HG02759 (cell line): ENCODE measurements at regions not wholly inside any gene's neighbourhood (a gene's known extent, or its start where the extent isn't known, plus 50 kb on each side); places are given as distances from the start of the nearest gene placed in this dataset.

ENCODE experiments used
- ATAC-seq: cut with Tn5 transposase; IDR thresholded peaks from one replicate; pipeline ENCODE4 v1.9.1; 2021; ENCODE audit warnings: mild to moderate bottlenecking, moderate library complexity; ENCODE audit not compliant: unreplicated experiment

DNA sequence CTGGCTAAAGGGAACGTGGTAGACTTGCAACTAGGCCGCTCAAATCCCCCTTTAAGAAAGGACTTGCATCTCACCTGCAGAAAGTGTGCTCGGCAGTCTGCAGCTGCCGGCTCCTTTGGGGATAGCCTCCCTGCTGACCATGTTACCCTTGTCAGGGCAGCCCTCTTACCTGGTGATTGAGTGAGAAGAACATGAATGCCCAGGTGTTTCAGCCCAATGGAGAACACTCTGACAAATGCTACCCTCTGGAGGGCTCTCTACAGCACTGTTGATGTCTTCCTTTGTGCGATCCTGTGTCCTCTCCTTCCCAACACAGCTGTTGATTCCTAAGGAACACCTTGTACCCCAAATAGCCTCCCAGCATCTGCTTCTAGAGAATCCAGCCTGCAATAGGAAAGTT is 178.7 kb upstream of the LDB2 start:
- ATAC-seq, result no peak

DNA sequence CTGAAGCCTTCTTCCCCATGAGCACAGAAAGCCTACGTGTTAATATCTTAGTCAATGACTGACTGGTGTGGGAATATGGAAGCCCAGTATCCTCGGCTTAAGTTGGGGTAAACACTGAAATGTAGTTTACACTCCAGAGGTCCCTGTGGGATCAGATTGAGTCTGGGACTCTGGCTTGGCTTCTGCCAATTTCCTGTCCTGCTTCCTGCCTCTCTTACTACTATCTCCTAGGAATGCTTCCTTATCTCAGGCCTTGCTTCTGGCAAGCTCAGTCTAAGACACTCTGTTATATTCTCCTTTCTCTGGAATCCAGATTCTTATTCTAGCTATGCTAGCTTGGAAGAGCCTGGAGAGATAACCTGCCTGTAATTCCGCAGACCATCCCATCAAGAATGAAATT is 174.0 kb upstream of the LDB2 start:
- no peak for ATAC-seq

DNA sequence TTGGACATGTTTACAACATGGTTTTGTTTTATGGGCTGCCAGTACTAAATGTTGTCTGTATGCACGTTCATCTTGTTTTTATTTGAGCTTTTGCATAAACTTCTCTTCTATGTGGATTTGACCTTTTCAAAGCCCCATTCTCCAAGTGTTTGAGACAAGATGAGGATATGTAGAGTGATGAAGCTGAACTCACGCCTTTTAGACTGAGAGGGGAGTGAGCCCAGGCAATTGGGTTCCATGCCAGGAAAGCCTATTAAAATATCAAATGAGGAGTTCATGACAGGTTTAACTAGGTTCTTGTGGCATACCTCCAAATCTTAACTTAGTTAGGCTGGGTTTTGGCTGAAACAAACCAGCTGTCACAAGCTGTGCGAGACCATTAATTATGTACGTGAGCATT is 170.4 kb upstream of the LDB2 start:
- no peak for ATAC-seq

GRCh38 chr4:17068392-17068791 is 169.9 kb upstream of the LDB2 start:
- no peak for ATAC-seq

GRCh38 chr4:17066972-17067371 is 168.5 kb upstream of the LDB2 start:
- ATAC-seq, result no peak

GRCh38 chr4:17066236-17066635 is 167.8 kb upstream of the LDB2 start:
- ATAC-seq, result no peak

DNA sequence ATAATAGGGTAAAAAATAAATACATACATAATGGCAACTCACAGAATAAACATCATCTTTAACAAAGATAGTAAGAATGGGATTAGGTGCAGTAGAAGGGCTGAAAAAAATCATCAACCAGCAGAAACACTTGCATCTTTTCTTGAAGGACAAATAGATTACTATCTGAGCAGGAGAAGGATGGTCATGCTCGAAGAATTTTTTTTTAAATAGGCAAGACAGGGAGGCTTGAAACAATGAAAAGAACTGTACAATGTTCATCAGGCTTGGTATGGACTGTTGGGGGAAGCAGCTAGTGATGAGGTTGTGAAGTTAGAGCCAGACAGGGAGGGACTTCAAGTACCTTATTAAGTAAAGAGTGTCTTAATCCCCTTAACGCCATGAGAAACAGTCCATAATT is 167.4 kb upstream of the LDB2 start:
- no peak for ATAC-seq

DNA sequence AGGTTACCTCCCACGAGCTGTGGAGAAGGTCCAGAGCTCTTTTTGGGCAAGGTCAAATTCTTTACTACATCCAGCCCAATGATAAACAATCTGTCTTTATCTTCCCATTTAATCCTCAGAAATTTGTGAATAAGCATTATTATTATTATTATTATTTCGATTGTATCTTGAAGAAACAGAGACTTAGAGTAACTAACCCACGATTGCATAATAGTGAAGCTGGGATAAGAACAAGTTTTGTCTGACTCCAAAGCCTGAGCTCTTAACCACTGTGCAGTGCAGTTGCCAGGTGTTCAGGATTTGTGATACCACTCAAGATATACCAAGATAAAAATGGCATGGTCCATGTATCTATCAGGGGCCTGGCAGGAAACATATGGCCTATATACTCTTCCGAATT is 166.5 kb upstream of the LDB2 start:
- ATAC-seq, result no peak

DNA sequence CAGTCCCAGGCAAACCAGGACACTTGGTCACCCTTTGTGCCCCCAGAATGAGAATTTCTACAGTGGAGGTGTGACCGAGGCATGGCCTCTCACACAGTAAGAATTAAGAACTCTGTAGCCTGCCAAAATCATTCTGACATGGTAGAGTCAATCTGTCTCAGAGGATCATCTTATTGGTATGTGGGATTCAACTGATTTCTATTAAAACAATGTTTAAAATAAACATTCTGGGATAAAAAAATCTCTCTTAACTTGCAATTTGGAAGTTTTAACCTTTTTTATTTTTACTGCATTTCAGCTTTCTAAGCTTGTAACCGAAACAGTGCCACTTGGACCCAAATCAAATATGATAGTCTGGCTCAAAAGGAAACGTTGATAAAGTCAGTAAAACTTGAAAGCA is 165.4 kb upstream of the LDB2 start:
- ATAC-seq, result no peak

GRCh38 chr4:17060230-17060629 is 161.8 kb upstream of the LDB2 start:
- no peak for ATAC-seq

GRCh38 chr4:17058916-17059741 is 160.7 kb upstream of the LDB2 start:
- no peak for ATAC-seq

DNA sequence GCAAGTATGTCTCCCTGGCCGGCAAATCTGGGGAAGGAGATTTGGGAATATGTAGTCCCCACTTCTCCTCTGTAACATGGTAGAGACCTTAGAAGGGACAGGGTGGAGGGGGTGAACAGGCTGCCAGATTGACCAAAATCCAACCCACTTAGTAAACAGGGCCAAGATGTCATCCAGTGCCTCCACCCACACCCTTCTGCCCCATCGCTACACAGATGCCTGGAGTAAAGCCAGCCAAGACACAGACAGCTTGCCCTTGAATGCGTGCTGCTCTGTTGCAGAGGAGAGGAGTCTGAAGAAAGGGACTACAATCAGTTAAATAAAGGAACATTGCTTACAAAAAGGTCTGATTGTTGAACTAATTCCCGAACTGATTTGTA is 160.1 kb upstream of the LDB2 start:
- no peak for ATAC-seq

DNA sequence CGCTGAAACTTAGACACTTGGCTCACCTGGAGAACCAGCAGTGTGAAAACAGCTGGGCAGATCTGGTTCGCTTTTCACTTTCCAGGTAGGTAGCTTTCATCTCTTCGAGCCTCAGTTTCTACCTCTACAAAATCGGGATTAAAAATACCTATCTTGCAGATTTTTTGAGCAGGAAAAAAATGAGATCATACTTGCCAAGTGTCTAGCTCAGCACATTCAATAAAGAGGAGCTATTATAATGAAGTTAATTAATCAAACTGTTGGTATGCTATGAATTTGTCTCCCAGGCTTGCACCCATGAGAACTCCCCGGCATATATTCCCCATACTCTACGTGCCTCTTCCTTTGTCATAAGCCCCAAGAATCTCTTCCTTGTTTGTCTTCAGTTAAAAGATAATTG is 158.6 kb upstream of the LDB2 start:
- no peak for ATAC-seq

DNA sequence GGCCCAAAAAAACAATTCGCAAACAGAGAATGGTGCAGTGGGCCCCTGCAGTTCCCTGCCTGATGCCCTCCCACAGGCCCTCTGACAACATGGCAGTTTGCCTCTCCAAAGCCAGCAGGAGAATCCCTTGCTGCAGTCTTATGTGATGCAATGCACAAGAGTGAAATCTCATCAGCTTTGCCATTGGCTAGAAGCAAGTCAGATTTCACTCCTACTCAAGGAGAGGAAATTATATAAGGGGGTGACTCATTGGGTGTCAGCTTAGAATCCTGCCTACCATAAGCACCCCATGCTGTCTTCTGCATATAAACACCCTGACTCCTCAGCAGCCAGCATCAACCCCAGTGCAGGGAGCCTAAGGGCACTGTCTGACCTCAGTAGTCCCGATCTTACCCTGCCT is 157.3 kb upstream of the LDB2 start:
- no peak for ATAC-seq

DNA sequence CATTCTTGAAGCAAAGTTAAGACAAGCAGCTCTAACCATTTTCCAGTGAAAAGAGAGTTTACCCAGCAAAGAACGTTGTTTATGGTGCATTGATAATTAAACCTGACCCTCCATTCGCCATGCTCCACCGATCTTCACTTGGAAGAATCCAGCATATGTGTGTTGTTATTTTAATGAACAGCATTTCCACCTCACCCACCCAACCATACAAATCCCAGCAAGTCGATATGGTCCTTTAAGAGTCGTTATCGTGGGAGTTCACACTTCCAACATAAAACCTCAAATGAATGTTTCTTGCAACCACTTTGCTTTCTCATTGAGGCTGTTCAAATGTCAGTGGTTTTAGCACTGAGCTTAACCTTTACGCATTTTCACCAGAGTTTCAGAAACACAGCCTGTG is 147.4 kb upstream of the LDB2 start:
- no peak for ATAC-seq

- no peak for ATAC-seq
These were observed 140.2 kb upstream of the LDB2 start for GRCh38 chr4:17038510-17039176.

GRCh38 chr4:17033768-17034181 is 135.3 kb upstream of the LDB2 start:
- no peak for ATAC-seq

DNA sequence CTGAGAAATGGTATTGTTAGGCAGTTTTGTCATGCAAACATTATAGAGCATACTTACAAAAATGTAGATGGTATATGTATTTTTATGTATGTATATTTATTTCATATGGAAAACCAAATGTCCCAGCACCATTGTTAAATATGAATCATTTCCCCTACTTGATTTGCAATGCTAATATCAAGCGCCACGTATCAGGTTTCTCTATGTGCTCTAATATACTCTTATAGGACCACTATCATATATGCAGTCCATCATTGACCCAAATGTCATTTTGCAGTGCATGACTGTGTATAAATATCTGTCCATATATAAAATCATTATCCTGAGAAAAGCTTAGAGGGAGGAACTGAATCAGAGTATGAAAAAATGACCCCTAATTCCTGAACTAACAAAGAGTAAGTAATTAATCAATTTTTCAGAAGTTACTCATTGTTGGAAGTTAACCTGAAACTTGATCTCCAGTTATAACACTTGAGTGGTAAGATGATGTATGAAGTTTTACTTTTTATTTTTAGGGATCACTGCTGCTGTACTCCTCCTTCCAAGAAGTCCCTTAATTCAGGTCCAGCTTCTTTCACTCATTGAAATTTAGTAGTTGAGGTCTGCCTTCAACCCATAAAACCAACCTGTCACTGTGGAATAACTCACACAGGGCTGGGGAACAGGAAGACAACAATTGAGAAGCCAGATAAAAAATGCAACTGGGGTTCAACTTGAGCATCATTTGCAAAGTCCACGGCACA is 134.8 kb upstream of the LDB2 start:
- no peak for ATAC-seq

GRCh38 chr4:17030543-17030942 is 132.1 kb upstream of the LDB2 start:
- no peak for ATAC-seq

DNA sequence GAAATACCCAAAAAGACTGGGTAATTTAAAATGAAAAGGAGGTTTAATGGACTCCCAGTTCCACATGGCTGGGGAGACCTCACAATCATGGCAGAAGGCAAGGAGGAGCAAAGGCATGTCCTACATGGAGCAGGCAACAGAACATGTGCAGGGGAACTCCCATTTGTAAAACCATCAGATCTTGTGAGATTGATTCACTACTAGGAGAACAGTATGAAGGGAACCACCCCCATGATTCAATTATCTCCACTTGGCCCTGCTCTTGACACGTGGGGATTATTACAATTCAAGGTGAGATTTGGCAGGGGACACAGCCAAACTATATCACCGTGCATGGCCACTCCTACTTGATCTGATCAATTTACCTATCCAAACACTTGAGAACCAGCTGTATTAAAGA is 131.5 kb upstream of the LDB2 start:
- no peak for ATAC-seq

GRCh38 chr4:17029432-17029831 is 131.0 kb upstream of the LDB2 start:
- ATAC-seq, result no peak

DNA sequence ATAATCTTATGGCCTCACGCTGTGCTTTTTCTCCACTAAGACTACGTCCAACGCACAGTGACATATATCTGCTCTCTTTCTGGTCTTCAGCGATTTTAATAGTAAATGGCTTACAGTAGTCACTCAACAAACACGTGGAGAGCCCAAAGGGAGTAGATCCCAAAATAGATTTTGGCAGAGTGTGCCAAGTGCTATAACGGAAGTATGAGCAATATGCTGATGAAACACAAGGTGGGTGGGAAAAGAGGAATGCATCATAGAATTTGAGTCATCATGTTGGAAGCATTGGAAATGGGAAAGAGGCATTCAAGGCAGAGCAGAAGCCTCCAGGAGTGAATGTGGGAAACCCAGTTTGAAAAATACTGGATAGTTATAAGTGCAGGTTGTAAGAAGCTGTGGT is 129.1 kb upstream of the LDB2 start:
- no peak for ATAC-seq
